HepG2 (cell line): ENCODE measurements at regions not wholly inside any gene's neighbourhood (a gene's known extent, or its start where the extent isn't known, plus 50 kb on each side); places are given as distances from the start of the nearest gene placed in this dataset.
A peak's percentile ranks its signal among the peaks of the same experiment; 100 is the strongest.

Experiments
- ATAC-seq: fragments of 200-7000 bp; cut with Tn5 transposase; 3 replicates; pipeline ENCODE4 v1.9.1; 2020; ENCODE audit warnings: mild to moderate bottlenecking, moderate library complexity
- BruUV-seq: library from RNA; stranded (reverse); fragments of 400-500 nt; replicated peaks from 2 replicates; lab custom pipeline; 2021; lab: Mats Ljungman, UMichigan
- CTCF ChIA-PET: fragments of 300-600 bp; formaldehyde crosslinking; extraction: SDS; loops from one replicate; lab custom pipeline; 2021; ENCODE audit warnings: low total read pairs, inconsistent platforms, low intra/inter-chr PET ratio; lab: Yijun Ruan, JAX
- POLR2A ChIA-PET: fragments of 350-600 bp; sonication (Branson Sonifier 250); formaldehyde crosslinking; loops from one replicate; lab custom pipeline; 2020; ENCODE audit warnings: antibody characterized with exemption, inconsistent platforms; lab: Yijun Ruan, JAX
- DNase-seq: peaks from one replicate; pipeline ENCODE4 v3.0.0-alpha.2; 2015; ENCODE audit warnings: low spot score
- FAIRE-seq: peaks from 3 replicates; lab custom pipeline; 2011; peaks lifted over from hg19 to GRCh38; lab: Jason Lieb, UNC
- H2AFZ ChIP-seq: one replicate; pipeline ENCODE4 v1.6.1; 2011; ENCODE audit warnings: low read length, inconsistent platforms
- H3K27ac ChIP-seq: fragments of 300-600 bp; 3 replicates; pipeline ENCODE4 v1.8.0; 2011; ENCODE audit warnings: mixed run types, mild to moderate bottlenecking, mixed read lengths, low read length, inconsistent platforms; ENCODE audit not compliant: insufficient read depth; ENCODE audit errors: extremely low read length
- H3K27me3 ChIP-seq, 2 experiments: fragments of 200-600 bp in 1 of 2; 2 replicates in 1 of 2; 3 replicates in 1 of 2; pipeline versions ENCODE4 v1.6.0 to v1.8.0; 2011; ENCODE audit warnings: low read length in 2 of 2, mild to moderate bottlenecking in 2 of 2, moderate library complexity in 2 of 2, inconsistent platforms in 1 of 2; ENCODE audit not compliant: insufficient read depth in 2 of 2, control insufficient read depth in 1 of 2
- H3K36me3 ChIP-seq, 2 experiments: fragments of 200-600 bp in 1 of 2; replicated peaks in 1 of 2; 2 replicates in 1 of 2; 3 replicates in 1 of 2; pipeline versions ENCODE4 v1.5.1 to v1.8.0; 2011; ENCODE audit warnings: low read length in 2 of 2, inconsistent platforms in 1 of 2; ENCODE audit not compliant: insufficient read depth in 2 of 2, control insufficient read depth in 1 of 2
- H3K4me1 ChIP-seq: 2 replicates; pipeline ENCODE4 v1.5.1; 2012; ENCODE audit warnings: low read length, inconsistent platforms; ENCODE audit not compliant: insufficient read depth
- H3K4me2 ChIP-seq: 2 replicates; pipeline ENCODE4 v1.6.0; 2011; ENCODE audit warnings: low read depth, low read length, inconsistent platforms
- H3K4me3 ChIP-seq, 3 experiments: fragments of 200-600 bp in 1 of 3; sonication (generic), shearing (Covaris generic) in 1 of 3; replicated peaks in 1 of 3; 2 replicates each; pipeline ENCODE4 v1.5.1; 2011 to 2016; ENCODE audit warnings: low read length in 3 of 3, inconsistent platforms in 2 of 3, low read depth in 2 of 3, mild to moderate bottlenecking in 2 of 3, control low read depth in 1 of 3, mixed read lengths in 1 of 3; ENCODE audit not compliant: insufficient read depth in 1 of 3
- H3K79me2 ChIP-seq: one replicate; pipeline ENCODE4 v1.6.1; 2011; ENCODE audit warnings: low read length, inconsistent platforms; ENCODE audit not compliant: insufficient read depth
- H3K9ac ChIP-seq: 2 replicates; pipeline ENCODE4 v1.6.0; 2011; ENCODE audit warnings: mild to moderate bottlenecking, low read depth, low read length, inconsistent platforms; ENCODE audit not compliant: insufficient read depth
- H3K9me3 ChIP-seq: 2 replicates; pipeline ENCODE4 v1.5.1; 2012; ENCODE audit warnings: mild to moderate bottlenecking, low read length
- H4K20me1 ChIP-seq: 2 replicates; pipeline ENCODE4 v1.6.0; 2011; ENCODE audit warnings: inconsistent platforms, mild to moderate bottlenecking, low read length, moderate library complexity; ENCODE audit not compliant: insufficient read depth
- CENPX ChIP-seq: sonication (generic); formaldehyde crosslinking; IDR thresholded peaks from 2 replicates; pipeline ENCODE4 v1.9.0; 2021; ENCODE audit warnings: mild to moderate bottlenecking, missing genetic modification reagents, moderate library complexity
- GATAD2A ChIP-seq: IDR thresholded peaks from 2 replicates; pipeline ENCODE4 v1.6.1; 2016
- IKZF1 ChIP-seq: fragments of 450-650 bp; IDR thresholded peaks from 2 replicates; pipeline ENCODE4 v1.7.1; 2016
- JUND ChIP-seq: sonication (generic); formaldehyde crosslinking; IDR thresholded peaks from 2 replicates; pipeline ENCODE4 v1.8.0; 2022; ENCODE audit warnings: mild to moderate bottlenecking, missing genetic modification reagents
- MED1 ChIP-seq: sonication (generic); formaldehyde crosslinking; IDR thresholded peaks from 2 replicates; pipeline ENCODE4 v1.4.0; 2020; ENCODE audit warnings: missing genetic modification reagents
- PAWR ChIP-seq: sonication (generic); formaldehyde crosslinking; IDR thresholded peaks from 2 replicates; pipeline ENCODE4 v1.4.0; 2020; ENCODE audit warnings: missing genetic modification reagents, mild to moderate bottlenecking, borderline replicate concordance
- PLRG1 ChIP-seq: fragments of 450-650 bp; conservative IDR thresholded peaks from 2 replicates; pipeline ENCODE4 v1.6.1; 2016
- SAP130 ChIP-seq: IDR thresholded peaks from 2 replicates; pipeline ENCODE4 v1.6.1; 2016; ENCODE audit warnings: low read depth
- SOX6 ChIP-seq, 2 experiments: fragments of 450-650 bp in 1 of 2; sonication (generic) in 1 of 2; formaldehyde crosslinking in 1 of 2; IDR thresholded peaks; 2 replicates each; pipeline versions ENCODE4 v1.4.0 to v1.6.1; 2017 to 2020; ENCODE audit warnings: antibody characterized with exemption in 1 of 2, mild to moderate bottlenecking in 1 of 2, missing genetic modification reagents in 1 of 2
- STAG1 ChIP-seq: sonication (generic); formaldehyde crosslinking; IDR thresholded peaks from 2 replicates; pipeline ENCODE4 v1.4.0; 2020; ENCODE audit warnings: missing genetic modification reagents
- STAT5B ChIP-seq: sonication (generic); formaldehyde crosslinking; IDR thresholded peaks from 2 replicates; pipeline ENCODE4 v1.4.0; 2020; ENCODE audit warnings: missing genetic modification reagents
- ZNF121 ChIP-seq: sonication (generic); formaldehyde crosslinking; IDR thresholded peaks from 2 replicates; pipeline ENCODE4 v1.5.0; 2020; ENCODE audit warnings: mild to moderate bottlenecking, missing genetic modification reagents
- ZNF432 ChIP-seq: sonication (generic); formaldehyde crosslinking; IDR thresholded peaks from 2 replicates; pipeline ENCODE4 v1.5.0; 2020; ENCODE audit warnings: missing genetic modification reagents, mild to moderate bottlenecking, borderline replicate concordance
- ZNF652 ChIP-seq: IDR thresholded peaks from 2 replicates; pipeline ENCODE4 v1.6.1; 2016; ENCODE audit warnings: low read depth, borderline replicate concordance
- ZNF878 ChIP-seq: sonication (generic); formaldehyde crosslinking; IDR thresholded peaks from 2 replicates; pipeline ENCODE4 v1.8.1; 2023; ENCODE audit warnings: mild to moderate bottlenecking, missing genetic modification reagents, moderate library complexity
- WGBS: methylation state at CpG from one replicate; pipeline ENCODE4 v1.1.6; 2017; ENCODE audit warnings: low lambda C conversion rate; 5-methylcytosine and 5-hydroxymethylcytosine counted together
- in situ Hi-C: cut with HindIII; loops from 2 replicates; pipeline ENCODE4 v1.10.0; 2017; ENCODE audit warnings: low pct_unique_long_range_greater_than_20kb; ENCODE audit not compliant: extremely low pct_ligation_motif_present
- intact Hi-C: fragments of 100-400 bp; cut with micrococcal nuclease; formaldehyde crosslinking; loops from one replicate; pipeline ENCODE4 v1.10.0; 2022; ENCODE audit not compliant: unreplicated experiment
- TF ChIP-seq, protein P1 (sequence below): sonication (generic); formaldehyde crosslinking; IDR thresholded peaks from 2 replicates; pipeline ENCODE4 v1.5.0; 2020; ENCODE audit warnings: mild to moderate bottlenecking, missing genetic modification reagents, moderate library complexity
- TF ChIP-seq, protein P2 (sequence below): conservative IDR thresholded peaks from 2 replicates; pipeline ENCODE4 v1.6.1; 2018; ENCODE audit warnings: missing genetic modification reagents
- TF ChIP-seq, protein P3 (sequence below), 2 experiments: fragments of 450-650 bp in 1 of 2; sonication (generic) in 1 of 2; formaldehyde crosslinking; IDR thresholded peaks; 2 replicates each; pipeline versions ENCODE4 v1.5.0 to v1.8.0; 2020 to 2022; ENCODE audit warnings: mild to moderate bottlenecking in 1 of 2, missing genetic modification reagents in 1 of 2

DNA sequence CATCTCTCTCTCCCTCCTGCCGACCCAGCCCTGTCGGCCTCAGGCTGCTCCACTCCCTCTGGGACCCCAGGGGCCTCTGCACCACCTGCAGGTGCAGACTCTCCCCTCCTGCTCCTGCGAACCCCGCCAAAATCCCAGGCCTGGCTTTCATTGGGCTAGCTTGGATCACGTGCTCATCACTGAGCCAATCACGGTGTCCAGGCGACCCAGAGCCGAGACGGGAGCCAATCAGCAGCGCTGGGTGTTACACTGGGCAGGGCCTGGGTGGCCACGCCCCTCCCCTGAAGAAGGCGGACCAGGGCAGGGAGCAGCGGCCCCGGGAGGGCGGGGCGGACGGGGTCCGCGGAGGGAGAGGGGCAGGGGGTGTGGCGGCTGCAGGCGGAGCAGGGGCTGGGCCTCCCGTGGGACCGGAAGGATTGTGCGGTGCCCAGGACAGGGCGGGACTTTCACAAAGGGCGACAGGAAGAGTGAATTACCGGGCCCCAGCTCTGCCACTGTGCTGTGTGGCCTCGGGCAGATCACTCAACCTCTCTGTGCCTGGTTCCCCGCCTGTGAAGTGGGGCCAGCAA, 66.6 kb upstream of the FBRSL1 start (continued):
- TF ChIP-seq PAWR (CRISPR knock-in tag) (no peak), ZNF878 (CRISPR knock-in tag) (no peak), MED1 (CRISPR knock-in tag) (no peak)
- TF ChIP-seq, all 625 proteins: peak for 8

DNA sequence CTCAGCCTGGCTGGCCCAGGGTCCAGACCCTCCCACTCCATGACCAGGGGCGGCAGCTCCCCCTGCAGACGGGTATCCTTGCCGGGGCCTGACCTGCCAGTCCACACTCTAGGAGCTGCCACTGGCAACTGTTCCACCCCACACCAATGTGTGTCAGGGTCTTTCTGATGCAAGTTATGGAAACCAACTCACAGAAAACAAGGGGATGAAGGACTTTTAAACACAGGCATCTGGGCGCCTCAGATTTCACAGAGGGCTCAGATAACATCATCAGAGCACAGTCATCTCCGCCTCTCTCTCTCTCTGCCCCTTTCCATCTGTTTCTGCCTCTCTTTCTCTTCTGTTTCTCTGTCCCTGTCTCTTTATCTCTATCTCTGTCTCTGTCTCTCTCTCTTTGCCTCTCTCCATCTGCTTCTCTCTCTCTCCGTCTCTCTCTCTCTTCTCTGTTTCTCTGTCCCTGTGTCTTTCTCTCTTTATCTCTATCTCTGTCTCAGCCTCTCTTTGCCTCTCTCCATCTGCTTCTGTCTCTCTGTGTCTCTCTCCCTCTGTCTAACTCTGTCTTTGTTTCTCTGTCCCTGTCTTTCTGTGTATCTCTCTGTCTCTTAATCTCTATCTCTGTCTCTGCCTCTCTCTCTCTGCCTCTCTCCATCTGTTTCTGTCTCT, 67.4 kb upstream of the FBRSL1 start:
- Histone ChIP-seq H3K27ac (no peak overlapping the region), H3K9ac (no peak overlapping the region), H3K79me2 (no peaks in the 10 kb centered on the region), H3K27me3 (peaks cover 5 to 48% of the 10 kb centered on the region in 2 experiments), H3K9me3 (peaks cover 3% of the 10 kb centered on the region; the same call in 1 of the 2 replicates), H3K4me1 (peaks cover 30% of the 10 kb centered on the region), H3K4me3 (no peak overlapping the region), H3K36me3 (no peaks in the 10 kb centered on the region), H4K20me1 (no peaks in the 10 kb centered on the region), H3K4me2 (no peak overlapping the region), H2AFZ (no peak overlapping the region)
- WGBS, result 34% methylated on average over 3 of the region's 6 CpGs
- TF ChIP-seq STAG1 (CRISPR knock-in tag) (peak; percentile 12; the same call in 1 of the 2 replicates), PLRG1 (no peak), ZNF432 (no peak), ZNF121 (CRISPR knock-in tag) (peak; percentile 63; the same call in 1 of the 2 replicates), IKZF1 (no peak), CENPX (no peak), SOX6 (IDR thresholded peaks at IDR 0.05) (no peak), SOX6 (CRISPR knock-in tag; IDR thresholded peaks at IDR 0.05) (0 out of 2 replicates have a peak, but pooled peaks have one; percentile 13), GATAD2A (CRISPR knock-in tag) (0 out of 2 replicates have a peak, but pooled peaks have one; percentile 15), JUND (CRISPR knock-in tag) (no peak), SAP130 (peak; percentile 23; the same call in 1 of the 2 replicates), STAT5B (CRISPR knock-in tag) (no peak), ZNF652 (CRISPR knock-in tag) (no peak)
- TF ChIP-seq, protein P1, sequence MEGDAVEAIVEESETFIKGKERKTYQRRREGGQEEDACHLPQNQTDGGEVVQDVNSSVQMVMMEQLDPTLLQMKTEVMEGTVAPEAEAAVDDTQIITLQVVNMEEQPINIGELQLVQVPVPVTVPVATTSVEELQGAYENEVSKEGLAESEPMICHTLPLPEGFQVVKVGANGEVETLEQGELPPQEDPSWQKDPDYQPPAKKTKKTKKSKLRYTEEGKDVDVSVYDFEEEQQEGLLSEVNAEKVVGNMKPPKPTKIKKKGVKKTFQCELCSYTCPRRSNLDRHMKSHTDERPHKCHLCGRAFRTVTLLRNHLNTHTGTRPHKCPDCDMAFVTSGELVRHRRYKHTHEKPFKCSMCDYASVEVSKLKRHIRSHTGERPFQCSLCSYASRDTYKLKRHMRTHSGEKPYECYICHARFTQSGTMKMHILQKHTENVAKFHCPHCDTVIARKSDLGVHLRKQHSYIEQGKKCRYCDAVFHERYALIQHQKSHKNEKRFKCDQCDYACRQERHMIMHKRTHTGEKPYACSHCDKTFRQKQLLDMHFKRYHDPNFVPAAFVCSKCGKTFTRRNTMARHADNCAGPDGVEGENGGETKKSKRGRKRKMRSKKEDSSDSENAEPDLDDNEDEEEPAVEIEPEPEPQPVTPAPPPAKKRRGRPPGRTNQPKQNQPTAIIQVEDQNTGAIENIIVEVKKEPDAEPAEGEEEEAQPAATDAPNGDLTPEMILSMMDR (CRISPR knock-in tag), result peak; percentile 49
- TF ChIP-seq, protein P2, sequence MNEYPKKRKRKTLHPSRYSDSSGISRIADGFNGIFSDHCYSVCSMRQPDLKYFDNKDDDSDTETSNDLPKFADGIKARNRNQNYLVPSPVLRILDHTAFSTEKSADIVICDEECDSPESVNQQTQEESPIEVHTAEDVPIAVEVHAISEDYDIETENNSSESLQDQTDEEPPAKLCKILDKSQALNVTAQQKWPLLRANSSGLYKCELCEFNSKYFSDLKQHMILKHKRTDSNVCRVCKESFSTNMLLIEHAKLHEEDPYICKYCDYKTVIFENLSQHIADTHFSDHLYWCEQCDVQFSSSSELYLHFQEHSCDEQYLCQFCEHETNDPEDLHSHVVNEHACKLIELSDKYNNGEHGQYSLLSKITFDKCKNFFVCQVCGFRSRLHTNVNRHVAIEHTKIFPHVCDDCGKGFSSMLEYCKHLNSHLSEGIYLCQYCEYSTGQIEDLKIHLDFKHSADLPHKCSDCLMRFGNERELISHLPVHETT (CRISPR knock-in tag), result no peak
- TF ChIP-seq, protein P3, sequence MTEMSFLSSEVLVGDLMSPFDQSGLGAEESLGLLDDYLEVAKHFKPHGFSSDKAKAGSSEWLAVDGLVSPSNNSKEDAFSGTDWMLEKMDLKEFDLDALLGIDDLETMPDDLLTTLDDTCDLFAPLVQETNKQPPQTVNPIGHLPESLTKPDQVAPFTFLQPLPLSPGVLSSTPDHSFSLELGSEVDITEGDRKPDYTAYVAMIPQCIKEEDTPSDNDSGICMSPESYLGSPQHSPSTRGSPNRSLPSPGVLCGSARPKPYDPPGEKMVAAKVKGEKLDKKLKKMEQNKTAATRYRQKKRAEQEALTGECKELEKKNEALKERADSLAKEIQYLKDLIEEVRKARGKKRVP (CRISPR knock-in tag; IDR thresholded peaks at IDR 0.05), result peak in 1 of 2 experiments; percentile 76; a peak in 1 of 4 replicates
- DNase-seq (no peak), ATAC-seq (peak; percentile 73), FAIRE-seq (no peak)
- intact Hi-C loops (loop anchor here (10.0 kb wide), 1 partner anchor 52 kb away; no protein-coding TSS in a partner anchor), in situ Hi-C loops (no loop called here)
- ChIA-PET POLR2A (no interaction called here), CTCF (no interaction called here)
- no TSS peak for BruUV-seq
